Natural killer cell (primary cell): ENCODE measurements at regions not wholly inside any gene's neighbourhood (a gene's known extent, or its start where the extent isn't known, plus 50 kb on each side); places are given as distances from the start of the nearest gene placed in this dataset.
"Not testable (repeated sequence)": the region's sequence is repeated elsewhere in the genome, so short reads cannot be mapped to it uniquely, and the experiment has no call there.

Experiments
- ATAC-seq, 3 donors: fragments of 150-1000 bp in 2 of 3; fragments of 200-7000 bp in 1 of 3; cut with Tn5 transposase; 1 replicate in 1 of 3; 2 replicates in 2 of 3; pipeline ENCODE4 v1.10.0; 2021; ENCODE audit warnings: mild to moderate bottlenecking in 2 of 3, moderate library complexity in 2 of 3
- DNase-seq, 2 donors: peaks; one replicate each; pipeline versions ENCODE4 v3.0.0 to v3.0.0-alpha.2; 2013 to 2021; ENCODE audit warnings: mixed read lengths in 1 of 2
- H3K27ac ChIP-seq: one replicate; pipeline ENCODE4 v1.5.1; 2013; ENCODE audit warnings: mild to moderate bottlenecking, low read length
- H3K27me3 ChIP-seq: one replicate; pipeline ENCODE4 v1.6.1; 2013; ENCODE audit warnings: low read length; ENCODE audit not compliant: control insufficient read depth, insufficient read depth
- H3K36me3 ChIP-seq: one replicate; pipeline ENCODE4 v1.6.1; 2013; ENCODE audit warnings: low read length; ENCODE audit not compliant: control insufficient read depth, insufficient read depth
- H3K4me1 ChIP-seq: one replicate; pipeline ENCODE4 v1.6.1; 2013; ENCODE audit warnings: low read length; ENCODE audit not compliant: control insufficient read depth, insufficient read depth
- H3K4me3 ChIP-seq: one replicate; pipeline ENCODE4 v1.5.1; 2013; ENCODE audit warnings: low read length
- H3K9me3 ChIP-seq: one replicate; pipeline ENCODE4 v1.6.1; 2013; ENCODE audit warnings: low read length; ENCODE audit not compliant: control insufficient read depth, insufficient read depth
- H3K27ac Mint-ChIP-seq, 2 donors: one replicate each; pipeline ENCODE4 v1.8.0; 2022; ENCODE audit warnings: mild to moderate bottlenecking in 2 of 2, mixed read lengths in 2 of 2, moderate library complexity in 1 of 2
- H3K27me3 Mint-ChIP-seq, 2 donors: one replicate each; pipeline ENCODE4 v1.8.0; 2022; ENCODE audit warnings: low read depth in 2 of 2, mixed read lengths in 2 of 2
- H3K36me3 Mint-ChIP-seq: one replicate; pipeline ENCODE4 v1.8.0; 2022; ENCODE audit warnings: mixed read lengths
- H3K4me1 Mint-ChIP-seq, 2 donors: one replicate each; pipeline ENCODE4 v1.8.0; 2022; ENCODE audit warnings: mixed read lengths in 2 of 2
- H3K4me3 Mint-ChIP-seq: one replicate; pipeline ENCODE4 v1.8.0; 2022; ENCODE audit warnings: mild to moderate bottlenecking, moderate library complexity, mixed read lengths
- H3K9me3 Mint-ChIP-seq, 2 donors: one replicate each; pipeline ENCODE4 v1.8.0; 2022; ENCODE audit warnings: mixed read lengths in 2 of 2
- CTCF ChIP-seq: fragments of 200-600 bp; IDR thresholded peaks from one replicate; pipeline ENCODE4 v1.8.0; 2022; ENCODE audit warnings: antibody characterized with exemption
- WGBS: methylation state at CpG from one replicate; pipeline ENCODE4 v1.1.7; 2013; ENCODE audit warnings: missing lambda C conversion rate; ENCODE audit not compliant: insufficient coverage; 5-methylcytosine and 5-hydroxymethylcytosine counted together
- intact Hi-C: fragments of 100-400 bp; cut with micrococcal nuclease; formaldehyde crosslinking; loops from one replicate; pipeline ENCODE4 v1.14.2; 2022

GRCh38 chrY:21650496-21650895 lies 115.8 kb downstream of the RBMY1A1 start:
- DNase-seq (no peak), ATAC-seq (no peak)
- no peaks in the 10 kb centered on the region for H3K27me3 Mint-ChIP-seq
- Histone ChIP-seq H3K27ac (no peak overlapping the region), H3K36me3 (no peaks in the 10 kb centered on the region), H3K9me3 (no peaks in the 10 kb centered on the region), H3K4me3 (no peak overlapping the region), H3K27me3 (no peaks in the 10 kb centered on the region), H3K4me1 (no peaks in the 10 kb centered on the region)
- H3K4me1 Mint-ChIP-seq, result no peaks in the 10 kb centered on the region
- no peak for TF ChIP-seq CTCF
- intact Hi-C loops, result no loop called here
- H3K9me3 Mint-ChIP-seq, result no peaks in the 10 kb centered on the region
- no peak overlapping the region for H3K27ac Mint-ChIP-seq
- H3K36me3 Mint-ChIP-seq, result no peaks in the 10 kb centered on the region
- H3K4me3 Mint-ChIP-seq, result no peak overlapping the region
- no CpG with 5 or more reads among the region's 1 CpG for WGBS

GRCh38 chrY:21659057-21659456 lies 124.4 kb downstream of the RBMY1A1 start:
- H3K4me3 ChIP-seq, H3K4me1 ChIP-seq, H3K27ac ChIP-seq, H3K4me1 Mint-ChIP-seq, ATAC-seq, H3K27me3 ChIP-seq, H3K36me3 Mint-ChIP-seq, H3K4me3 Mint-ChIP-seq, intact Hi-C loops, H3K36me3 ChIP-seq, H3K27me3 Mint-ChIP-seq, H3K27ac Mint-ChIP-seq, DNase-seq, H3K9me3 ChIP-seq, H3K9me3 Mint-ChIP-seq: not testable (repeated sequence)

GRCh38 chrY:21679590-21679989 lies 144.9 kb downstream of the RBMY1A1 start:
- H3K27ac ChIP-seq, H3K4me1 Mint-ChIP-seq, H3K36me3 Mint-ChIP-seq, DNase-seq, H3K9me3 ChIP-seq, H3K4me1 ChIP-seq, H3K4me3 Mint-ChIP-seq, intact Hi-C loops, H3K27ac Mint-ChIP-seq, H3K9me3 Mint-ChIP-seq, H3K36me3 ChIP-seq, H3K27me3 ChIP-seq, H3K27me3 Mint-ChIP-seq, ATAC-seq, H3K4me3 ChIP-seq: not testable (repeated sequence)
- WGBS, result 40% methylated on average over 1 of the region's 2 CpGs

GRCh38 chrY:21686369-21686768 lies 151.7 kb downstream of the RBMY1A1 start:
- ATAC-seq, DNase-seq, H3K36me3 Mint-ChIP-seq: not testable (repeated sequence)

GRCh38 chrY:21701951-21702350 lies 167.3 kb downstream of the RBMY1A1 start:
- ATAC-seq, H3K9me3 Mint-ChIP-seq, H3K27me3 ChIP-seq, H3K27me3 Mint-ChIP-seq, H3K9me3 ChIP-seq, H3K4me3 ChIP-seq, H3K4me1 Mint-ChIP-seq, H3K4me3 Mint-ChIP-seq, H3K27ac ChIP-seq, intact Hi-C loops, H3K4me1 ChIP-seq, H3K27ac Mint-ChIP-seq, H3K36me3 Mint-ChIP-seq, DNase-seq, H3K36me3 ChIP-seq: not testable (repeated sequence)
- 85% methylated on average over 1 of the region's 1 CpG for WGBS

More at GRCh38 chrY:21686369-21686768, 151.7 kb downstream of the RBMY1A1 start:
- H3K9me3 ChIP-seq, H3K36me3 ChIP-seq, H3K9me3 Mint-ChIP-seq, H3K4me3 ChIP-seq, H3K4me1 Mint-ChIP-seq, H3K4me3 Mint-ChIP-seq, H3K27me3 ChIP-seq, H3K27ac Mint-ChIP-seq, H3K27ac ChIP-seq, H3K27me3 Mint-ChIP-seq, H3K4me1 ChIP-seq, intact Hi-C loops: not testable (repeated sequence)
- 97% methylated on average over 3 of the region's 3 CpGs for WGBS

GRCh38 chrY:21702927-21703326 lies 168.2 kb downstream of the RBMY1A1 start:
- H3K4me3 Mint-ChIP-seq, H3K4me1 Mint-ChIP-seq, H3K36me3 ChIP-seq, H3K9me3 Mint-ChIP-seq, H3K4me3 ChIP-seq, intact Hi-C loops, H3K9me3 ChIP-seq, H3K4me1 ChIP-seq, DNase-seq, ATAC-seq, H3K36me3 Mint-ChIP-seq, H3K27ac ChIP-seq, H3K27me3 Mint-ChIP-seq, H3K27ac Mint-ChIP-seq, H3K27me3 ChIP-seq: not testable (repeated sequence)
- WGBS, result 90% methylated on average over 4 of the region's 5 CpGs
